DMS153 (cell line): ENCODE measurements at regions not wholly inside any gene's neighbourhood (a gene's known extent, or its start where the extent isn't known, plus 50 kb on each side); places are given as distances from the start of the nearest gene placed in this dataset.
"Not testable (repeated sequence)": the region's sequence is repeated elsewhere in the genome, so short reads cannot be mapped to it uniquely, and the experiment has no call there.

ENCODE experiments used
- DNase-seq: peaks from one replicate; lab custom pipeline; 2025; lab: John Stamatoyannopoulos, UW

DNA sequence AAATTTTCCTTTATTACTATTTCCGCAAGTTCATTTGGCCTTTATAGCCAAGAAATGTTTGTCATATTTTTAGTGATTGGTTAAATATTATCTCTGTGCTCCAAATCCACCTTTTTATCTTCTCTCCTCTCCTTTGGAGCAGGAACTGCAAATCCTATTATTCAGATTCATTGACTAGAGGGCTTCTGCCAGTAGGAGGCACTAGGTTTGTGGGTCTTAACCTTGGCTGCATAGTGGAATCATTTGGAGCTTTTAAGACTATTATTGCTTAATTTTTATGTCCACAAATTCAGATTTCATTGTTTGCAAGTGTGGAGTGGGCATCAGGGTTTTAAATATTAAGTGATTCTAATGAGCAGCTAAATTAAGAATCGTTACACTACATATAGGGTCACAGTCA lies 75.3 kb upstream of the SYT10 start:
- DNase-seq: no peak

- DNase-seq: no peak
Measured at GRCh38 chr12:33519566-33519965, 79.9 kb upstream of the SYT10 start.

- peak; percentile 75 for DNase-seq
Measured at GRCh38 chr12:33520505-33521302, 81.1 kb upstream of the SYT10 start.

- DNase-seq: no peak
Measured at GRCh38 chr12:33529031-33529430, 89.4 kb upstream of the SYT10 start.

DNA sequence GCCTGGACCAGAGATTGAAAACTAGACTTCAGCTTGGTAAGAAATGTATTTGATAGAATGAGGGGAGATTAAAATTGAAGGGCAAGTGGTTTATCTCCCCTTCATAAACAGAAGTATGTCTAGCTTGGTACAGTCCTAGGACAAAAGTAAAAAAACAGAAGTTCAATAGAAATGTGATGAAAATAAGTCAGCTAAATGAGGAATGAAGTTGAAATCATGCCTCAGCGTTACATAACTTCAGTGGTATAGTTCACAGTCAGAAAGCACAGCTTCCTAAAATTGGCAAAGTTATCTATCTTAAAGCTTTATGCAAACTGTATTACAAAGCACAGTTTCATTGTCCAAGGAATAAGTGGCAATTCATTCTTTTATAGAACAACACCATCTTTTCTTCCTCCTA lies 90.2 kb upstream of the SYT10 start:
- no peak for DNase-seq

DNA sequence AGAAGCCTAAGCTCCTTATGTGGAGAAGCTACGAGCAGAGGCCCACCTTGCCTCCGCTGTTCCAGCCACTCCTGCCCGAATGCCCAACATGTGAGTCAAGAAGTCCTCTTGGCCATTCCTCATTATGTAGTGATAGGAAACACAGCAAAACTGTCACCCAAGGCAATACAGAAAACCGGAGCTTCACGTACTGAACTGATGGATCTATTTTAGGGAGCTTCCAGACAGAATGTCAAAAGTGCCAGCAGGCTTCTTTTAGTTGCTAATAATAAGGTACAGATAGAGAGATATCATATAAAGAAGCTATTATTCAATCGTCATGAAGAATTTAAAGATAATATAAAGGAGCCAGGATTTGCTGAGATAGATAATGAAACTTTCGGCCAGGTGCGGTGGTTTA lies 91.6 kb upstream of the SYT10 start:
- DNase-seq: no peak

GRCh38 chr12:33533527-33533926 lies 93.9 kb upstream of the SYT10 start:
- DNase-seq: no peak

GRCh38 chr12:33536431-33536830 lies 96.8 kb upstream of the SYT10 start:
- DNase-seq: no peak

DNA sequence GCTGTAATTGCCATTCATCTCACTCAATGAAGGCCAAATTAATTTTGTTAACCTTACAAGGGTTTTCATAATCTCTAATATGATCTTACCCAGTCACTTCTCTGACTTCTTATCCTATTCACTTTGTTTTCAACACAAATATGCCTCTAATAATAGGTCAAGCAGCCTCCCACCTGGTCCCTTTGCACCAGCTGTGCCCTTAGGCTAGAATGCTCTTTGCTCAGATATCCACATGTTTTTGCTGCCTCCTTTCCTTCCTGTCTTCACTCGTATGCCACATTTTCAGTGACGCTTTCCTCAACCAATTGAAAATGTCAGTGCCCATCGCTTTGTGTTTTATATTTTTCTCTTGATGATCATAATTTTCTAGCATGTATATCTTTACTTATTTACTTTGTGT lies 106.4 kb upstream of the SYT10 start:
- peak; percentile 3 for DNase-seq

DNA sequence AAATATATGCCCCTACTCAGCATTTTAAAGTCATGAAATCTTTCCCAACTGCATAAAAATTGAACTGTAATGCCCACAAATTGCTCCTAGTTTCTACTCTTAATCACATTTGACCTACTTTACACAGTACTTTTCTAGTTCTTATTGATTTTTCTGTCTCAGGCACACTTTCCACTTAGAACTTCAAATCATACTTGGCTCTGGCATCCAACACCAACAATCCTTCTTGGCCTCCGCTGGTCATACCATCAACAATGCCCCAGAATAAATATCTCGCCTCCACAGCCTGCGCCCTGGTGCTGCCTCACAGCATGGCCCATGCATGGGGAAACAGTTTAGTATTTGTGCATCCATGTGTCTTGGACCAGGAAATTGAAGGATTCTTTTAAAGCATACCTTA lies 107.5 kb upstream of the SYT10 start:
- no peak for DNase-seq

DNA sequence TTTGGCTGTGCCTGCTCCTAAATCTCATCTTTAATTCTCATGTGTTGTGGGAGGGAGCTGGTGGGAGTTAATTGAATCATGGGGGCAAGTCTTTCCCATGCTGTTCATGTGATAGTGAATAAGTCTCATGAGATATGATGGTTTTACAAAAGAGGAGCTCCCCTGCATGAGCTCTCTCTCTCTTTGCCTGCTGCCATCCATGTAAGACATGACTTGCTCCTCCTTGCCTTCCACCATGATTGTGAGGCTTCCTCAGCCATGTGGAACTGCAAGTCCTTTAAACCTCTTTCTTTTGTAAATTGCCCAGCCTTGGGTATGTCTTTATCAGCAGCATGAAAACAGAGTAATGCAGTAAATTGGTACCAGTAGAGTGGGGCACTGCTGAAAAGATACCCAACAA lies 110.6 kb upstream of the SYT10 start:
- DNase-seq: not testable (repeated sequence)

DNA sequence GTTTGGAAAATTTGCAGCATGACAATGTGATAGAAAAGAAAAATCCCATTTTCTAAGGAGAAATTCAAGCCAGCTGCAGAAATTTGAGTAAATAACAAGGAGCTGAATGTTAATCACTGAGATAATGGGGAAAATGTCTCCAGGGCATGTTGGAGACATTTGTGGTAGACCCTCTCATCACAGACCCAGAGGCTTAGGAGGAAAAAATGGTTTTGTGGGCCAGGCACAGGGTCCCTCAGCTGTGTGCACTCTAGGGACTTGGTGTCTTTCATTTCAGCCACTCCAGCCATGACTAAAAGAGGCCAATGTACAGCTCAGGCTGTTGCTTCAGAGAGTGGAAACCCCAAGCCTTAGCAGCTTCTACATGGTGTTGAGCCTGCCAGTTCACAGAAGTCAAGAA lies 111.4 kb upstream of the SYT10 start:
- DNase-seq: no peak

GRCh38 chr12:33555128-33555527 lies 115.5 kb upstream of the SYT10 start:
- no peak for DNase-seq

DNA sequence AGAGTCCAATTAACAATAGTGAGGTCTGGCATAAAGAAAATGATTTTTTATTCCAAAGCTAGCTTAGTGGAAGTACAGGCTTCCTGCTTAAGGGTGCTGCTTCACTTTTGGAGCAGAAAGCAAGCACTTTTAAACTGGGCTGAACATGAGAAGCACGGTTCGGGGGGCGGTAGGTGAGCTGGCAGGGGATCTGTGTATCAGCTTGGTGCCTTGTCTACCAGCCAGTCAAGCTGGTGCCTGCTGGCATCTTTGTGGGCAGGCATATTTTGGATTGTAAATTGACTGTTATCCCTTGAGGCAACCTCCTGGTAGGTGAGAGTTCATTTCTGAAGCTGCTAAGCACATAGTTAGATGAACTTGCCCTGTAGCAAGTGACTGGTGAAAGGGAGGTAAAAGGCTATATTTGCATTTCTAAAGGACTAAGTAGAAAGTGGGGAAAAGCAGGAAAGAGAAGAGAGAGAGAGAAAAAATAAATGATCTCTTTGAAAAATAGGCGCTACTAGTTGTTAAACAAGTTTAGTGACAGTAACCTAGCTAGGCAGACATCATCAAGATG lies 121.1 kb upstream of the SYT10 start:
- no peak for DNase-seq

DNA sequence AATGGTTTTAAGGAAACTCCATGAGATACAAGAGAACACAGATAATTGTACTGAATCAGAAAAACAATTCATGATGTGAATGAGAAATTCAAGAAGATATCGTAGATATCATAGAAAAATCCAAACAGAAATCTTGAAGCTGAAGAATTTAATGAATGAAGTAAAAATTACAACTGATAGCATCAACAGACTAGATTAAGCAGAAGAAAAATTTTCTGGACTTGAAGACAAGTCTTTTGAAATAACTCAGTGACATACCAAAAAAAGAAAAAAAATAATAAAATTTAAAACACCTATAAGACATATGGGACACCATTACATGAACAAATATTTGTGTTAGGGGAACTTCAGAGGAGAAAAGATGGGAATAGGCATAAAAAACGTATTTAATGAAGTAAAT lies 122.8 kb upstream of the SYT10 start:
- no peak for DNase-seq

DNA sequence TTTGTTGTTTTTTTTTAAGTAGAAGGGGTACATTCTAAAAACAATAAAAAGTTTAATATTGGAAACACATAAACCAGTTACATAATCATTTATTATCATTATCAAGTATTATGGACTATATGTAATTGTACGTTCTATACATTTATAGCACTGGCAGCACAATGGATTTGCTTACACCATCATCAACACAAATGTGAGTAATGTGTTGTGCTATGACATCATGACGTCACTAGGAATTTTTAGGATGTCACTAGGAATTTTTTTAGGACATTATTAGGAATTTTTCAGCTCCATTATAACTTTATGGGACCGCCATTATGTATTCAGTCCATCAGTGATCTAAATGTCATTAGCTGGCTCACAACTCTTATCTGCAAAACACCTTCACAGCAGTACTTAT lies 126.8 kb upstream of the SYT10 start:
- no peak for DNase-seq

DNA sequence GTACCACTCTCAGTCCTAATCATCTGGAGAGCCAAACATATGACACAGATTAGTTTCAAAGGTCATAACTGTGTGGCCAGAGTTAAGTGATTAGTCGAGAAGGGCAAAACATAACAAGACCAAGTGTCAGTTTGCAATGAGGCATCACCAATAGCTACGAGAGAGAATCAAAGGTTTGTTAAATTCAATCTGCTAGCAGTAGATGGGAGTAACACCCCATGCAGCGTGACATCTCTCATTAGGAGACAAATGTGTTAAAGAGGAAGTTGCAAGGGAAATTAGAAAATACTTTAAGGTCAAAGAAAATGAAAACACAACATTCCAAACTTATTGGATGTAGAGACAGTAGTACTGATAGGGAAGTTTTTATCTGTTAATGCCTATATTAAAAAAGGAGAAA lies 135.7 kb upstream of the SYT10 start:
- DNase-seq: no peak

DNA sequence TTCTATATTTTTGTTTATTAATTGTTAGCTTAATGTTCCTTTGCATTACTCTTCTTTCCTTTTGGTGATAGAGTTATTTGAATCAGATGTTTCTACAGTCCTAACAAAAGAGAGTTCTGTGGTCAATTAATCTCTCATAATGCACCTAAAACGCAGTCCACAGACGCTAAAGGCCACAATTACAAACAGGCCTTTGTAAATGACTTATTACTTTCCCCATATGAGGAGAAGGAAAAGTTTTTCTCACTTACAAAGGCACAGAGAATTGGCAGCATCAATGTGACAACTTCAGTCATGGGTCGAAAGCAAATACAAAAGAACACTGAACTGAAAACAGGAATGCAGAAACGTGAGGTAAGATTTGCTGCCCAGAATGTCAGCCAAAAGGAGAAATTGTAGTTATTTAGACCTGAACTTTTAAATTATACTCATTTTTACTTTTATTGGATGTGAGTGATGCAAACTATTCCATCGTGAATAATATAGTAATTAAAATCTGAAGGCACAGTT lies 142.0 kb upstream of the SYT10 start:
- DNase-seq: no peak

DNA sequence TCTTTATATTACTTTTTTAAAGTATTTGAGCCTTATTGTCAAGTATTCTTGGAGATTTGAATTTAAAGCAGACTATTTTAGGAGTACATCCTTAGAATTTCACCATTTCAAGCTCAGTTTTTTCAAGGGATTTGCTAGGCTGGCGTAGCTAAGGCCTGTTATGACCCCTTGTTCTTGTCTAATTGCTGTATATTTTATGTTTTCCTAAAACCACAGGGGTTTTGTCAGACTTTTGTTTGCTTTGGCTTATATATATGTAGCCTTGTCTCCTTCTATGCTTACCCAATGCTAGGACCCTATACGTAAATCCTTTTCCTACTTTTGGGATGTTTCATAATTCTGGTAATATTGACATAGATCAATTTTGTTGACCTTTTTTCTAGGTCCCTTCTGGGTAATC lies 147.0 kb upstream of the SYT10 start:
- DNase-seq: no peak

GRCh38 chr12:33587354-33587753 lies 147.7 kb upstream of the SYT10 start:
- no peak for DNase-seq

- no peak for DNase-seq
Measured at GRCh38 chr12:33587784-33588712, 148.4 kb upstream of the SYT10 start.

- no peak for DNase-seq
Measured at GRCh38 chr12:33588725-33589405, 149.2 kb upstream of the SYT10 start.
